Liver (tissue), 3 donors: ENCODE measurements at regions not wholly inside any gene's neighbourhood (a gene's known extent, or its start where the extent isn't known, plus 50 kb on each side); places are given as distances from the start of the nearest gene placed in this dataset.

Source experiments
- ATF3 ChIP-seq: IDR thresholded peaks from 2 replicates; pipeline ENCODE4 v1.6.1; 2016; ENCODE audit warnings: antibody characterized with exemption
- CTCF ChIP-seq: fragments of 150-350 bp; IDR thresholded peaks from 2 replicates; pipeline ENCODE4 v1.5.1; 2017; ENCODE audit warnings: improper control_type of control experiment, low read depth, low read length; ENCODE audit not compliant: missing input control
- EGR1 ChIP-seq, 2 donors: IDR thresholded peaks; 2 replicates each; pipeline ENCODE4 v1.6.1; 2016 to 2018; ENCODE audit warnings: antibody characterized with exemption in 2 of 2, low read depth in 2 of 2
- FOXA1 ChIP-seq: IDR thresholded peaks from 2 replicates; pipeline ENCODE4 v1.6.1; 2016; ENCODE audit warnings: antibody characterized with exemption
- GABPA ChIP-seq, 2 donors: IDR thresholded peaks in 1 of 2; conservative IDR thresholded peaks in 1 of 2; 2 replicates each; pipeline ENCODE4 v1.6.1; 2016; ENCODE audit warnings: antibody characterized with exemption in 2 of 2, mild to moderate bottlenecking in 1 of 2, moderate library complexity in 1 of 2
- MAX ChIP-seq: IDR thresholded peaks from 2 replicates; pipeline ENCODE4 v1.6.1; 2016; ENCODE audit warnings: antibody characterized with exemption
- RAD21 ChIP-seq, 2 donors: IDR thresholded peaks; 2 replicates each; pipeline ENCODE4 v1.6.1; 2016; ENCODE audit warnings: antibody characterized with exemption in 2 of 2, mild to moderate bottlenecking in 2 of 2
- REST ChIP-seq: IDR thresholded peaks from 2 replicates; pipeline ENCODE4 v1.6.1; 2016; ENCODE audit warnings: antibody characterized with exemption, mild to moderate bottlenecking
- SP1 ChIP-seq: IDR thresholded peaks from 2 replicates; pipeline ENCODE4 v1.6.1; 2018; ENCODE audit warnings: antibody characterized with exemption, mild to moderate bottlenecking
- TAF1 ChIP-seq: conservative IDR thresholded peaks from 2 replicates; pipeline ENCODE4 v1.6.1; 2016; ENCODE audit warnings: antibody characterized with exemption, mild to moderate bottlenecking
- YY1 ChIP-seq: IDR thresholded peaks from 2 replicates; pipeline ENCODE4 v1.6.1; 2016; ENCODE audit warnings: antibody characterized with exemption, mild to moderate bottlenecking
- ZBTB33 ChIP-seq: IDR thresholded peaks from 2 replicates; pipeline ENCODE4 v1.6.1; 2016; ENCODE audit warnings: antibody characterized with exemption
- donor health status: healthy.
- donor health status: healthy.

GRCh38 chr7:142428094-142428493 is 170.2 kb upstream of the PRSS58 start:
- no peak for TF ChIP-seq REST
- TF ChIP-seq SP1, result no peak
- no peak for TF ChIP-seq CTCF
- no peak for TF ChIP-seq GABPA (IDR thresholded peaks at IDR 0.05 in 1 of 2, conservative IDR thresholded peaks at IDR 0.05 in 1 of 2)
- no peak for TF ChIP-seq ATF3
- no peak for TF ChIP-seq MAX
- no peak for TF ChIP-seq YY1
- TF ChIP-seq ZBTB33, result no peak
- TF ChIP-seq FOXA1, result no peak
- TF ChIP-seq EGR1 (IDR thresholded peaks at IDR 0.05; ENCODE audit: low read depth in 2 of 2), result no peak
- no peak for TF ChIP-seq RAD21 (IDR thresholded peaks at IDR 0.05)
- TF ChIP-seq TAF1, result no peak
